ENCODE measurements at regions not wholly inside any gene's neighbourhood (a gene's known extent, or its start where the extent isn't known, plus 50 kb on each side); places are given as distances from the start of the nearest gene placed in this dataset.

GRCh38 chr4:136909626-136910025, 622.7 kb downstream of the PCDH18 start:
- peak in 1 of 2 donors; percentile 5 for DNase-seq (ENCODE audit: low read depth in 2 of 2)
- Histone ChIP-seq H3K27me3 (ENCODE audit: control insufficient read depth, insufficient read depth, low read length) (no peaks in the 10 kb centered on the region), H3K9ac (ENCODE audit: insufficient read depth, low read length) (no peak overlapping the region), H3K4me3 (replicated peaks in 1 of 4; ENCODE audit: control extremely low read depth in 1 of 4, insufficient read depth in 1 of 4, low read depth in 3 of 4, low read length in 4 of 4) (no peak overlapping the region), H4K20me1 (ENCODE audit: control insufficient read depth, extremely low read depth, insufficient read depth, low read length) (no peaks in the 10 kb centered on the region), H3K79me2 (ENCODE audit: control insufficient read depth, insufficient read depth, low read length) (no peaks in the 10 kb centered on the region), H3K36me3 (ENCODE audit: control insufficient read depth, insufficient read depth, low read length) (no peaks in the 10 kb centered on the region), H3K27ac (ENCODE audit: insufficient read depth, low read length) (no peak overlapping the region), H3K4me2 (ENCODE audit: extremely low read depth, insufficient read depth, low read length) (no peak overlapping the region), H3K9me3 (ENCODE audit: control insufficient read depth, insufficient read depth, low read depth, low read length) (no peaks in the 10 kb centered on the region), H3K4me1 (ENCODE audit: control insufficient read depth, extremely low read depth, insufficient read depth, low read length) (no peaks in the 10 kb centered on the region), H2AFZ (ENCODE audit: low read length) (no peak overlapping the region)
- TF ChIP-seq EZH2 (IDR thresholded peaks at IDR 0.05; ENCODE audit: low read length, missing control alignments) (no peak), CTCF (conservative IDR thresholded peaks at IDR 0.05 in 1 of 2, IDR thresholded peaks at IDR 0.05 in 1 of 2; ENCODE audit: low read depth in 1 of 2, low read length in 2 of 2) (no peak)

- TF ChIP-seq CTCF (conservative IDR thresholded peaks at IDR 0.05 in 1 of 2, IDR thresholded peaks at IDR 0.05 in 1 of 2; ENCODE audit: low read depth in 1 of 2, low read length in 2 of 2) (no peak), EZH2 (IDR thresholded peaks at IDR 0.05; ENCODE audit: low read length, missing control alignments) (no peak)
- no peak overlapping the region for H3K9ac ChIP-seq (ENCODE audit: insufficient read depth, low read length)
- no peaks in the 10 kb centered on the region for H4K20me1 ChIP-seq (ENCODE audit: control insufficient read depth, extremely low read depth, insufficient read depth, low read length)
- no peaks in the 10 kb centered on the region for H3K79me2 ChIP-seq (ENCODE audit: control insufficient read depth, insufficient read depth, low read length)
- no peaks in the 10 kb centered on the region for H3K27me3 ChIP-seq (ENCODE audit: control insufficient read depth, insufficient read depth, low read length)
- H3K4me2 ChIP-seq (ENCODE audit: extremely low read depth, insufficient read depth, low read length): no peak overlapping the region
- no peak overlapping the region for H2AFZ ChIP-seq (ENCODE audit: low read length)
- no peak for DNase-seq (ENCODE audit: low read depth in 2 of 2)
- H3K36me3 ChIP-seq (ENCODE audit: control insufficient read depth, insufficient read depth, low read length): no peaks in the 10 kb centered on the region
- H3K27ac ChIP-seq (ENCODE audit: insufficient read depth, low read length): no peak overlapping the region
- H3K9me3 ChIP-seq (ENCODE audit: control insufficient read depth, insufficient read depth, low read depth, low read length): no peaks in the 10 kb centered on the region
- no peak overlapping the region for H3K4me3 ChIP-seq (replicated peaks in 1 of 4; ENCODE audit: control extremely low read depth in 1 of 4, insufficient read depth in 1 of 4, low read depth in 3 of 4, low read length in 4 of 4)
- no peaks in the 10 kb centered on the region for H3K4me1 ChIP-seq (ENCODE audit: control insufficient read depth, extremely low read depth, insufficient read depth, low read length)
These were observed 624.2 kb downstream of the PCDH18 start for GRCh38 chr4:136908122-136908521.

- Histone ChIP-seq H4K20me1 (ENCODE audit: control insufficient read depth, extremely low read depth, insufficient read depth, low read length) (no peaks in the 10 kb centered on the region), H2AFZ (ENCODE audit: low read length) (no peak overlapping the region), H3K9me3 (ENCODE audit: control insufficient read depth, insufficient read depth, low read depth, low read length) (no peaks in the 10 kb centered on the region), H3K36me3 (ENCODE audit: control insufficient read depth, insufficient read depth, low read length) (no peaks in the 10 kb centered on the region), H3K27me3 (ENCODE audit: control insufficient read depth, insufficient read depth, low read length) (no peaks in the 10 kb centered on the region), H3K9ac (ENCODE audit: insufficient read depth, low read length) (no peak overlapping the region), H3K4me3 (replicated peaks in 1 of 4; ENCODE audit: control extremely low read depth in 1 of 4, insufficient read depth in 1 of 4, low read depth in 3 of 4, low read length in 4 of 4) (no peak overlapping the region), H3K4me2 (ENCODE audit: extremely low read depth, insufficient read depth, low read length) (no peak overlapping the region), H3K4me1 (ENCODE audit: control insufficient read depth, extremely low read depth, insufficient read depth, low read length) (no peaks in the 10 kb centered on the region), H3K79me2 (ENCODE audit: control insufficient read depth, insufficient read depth, low read length) (no peaks in the 10 kb centered on the region), H3K27ac (ENCODE audit: insufficient read depth, low read length) (no peak overlapping the region)
- peak; percentile 13 to 84 for DNase-seq (ENCODE audit: low read depth in 2 of 2)
- TF ChIP-seq EZH2 (IDR thresholded peaks at IDR 0.05; ENCODE audit: low read length, missing control alignments) (no peak), CTCF (conservative IDR thresholded peaks at IDR 0.05 in 1 of 2, IDR thresholded peaks at IDR 0.05 in 1 of 2; ENCODE audit: low read depth in 1 of 2, low read length in 2 of 2) (no peak)
These were observed 631.6 kb downstream of the PCDH18 start for GRCh38 chr4:136900696-136901095.

All from fibroblast of lung (primary cell).